ENCODE measurements at regions not wholly inside any gene's neighbourhood (a gene's known extent, or its start where the extent isn't known, plus 50 kb on each side); places are given as distances from the start of the nearest gene placed in this dataset.
"Not testable (repeated sequence)": the region's sequence is repeated elsewhere in the genome, so short reads cannot be mapped to it uniquely, and the experiment has no call there.

- FAIRE-seq: no peak
These were observed 146.2 kb upstream of the DPH6 start for GRCh38 chr15:35691891-35692867.

GRCh38 chr15:35693286-35693685 lies 147.3 kb upstream of the DPH6 start:
- no peak for DNase-seq (ENCODE audit: insufficient read length, low spot score)
- no peak for FAIRE-seq

More at GRCh38 chr15:35691891-35692867, 146.2 kb upstream of the DPH6 start:
- DNase-seq (ENCODE audit: insufficient read length, low spot score): no peak

- DNase-seq (ENCODE audit: insufficient read length, low spot score): no peak
These were observed 147.9 kb upstream of the DPH6 start for GRCh38 chr15:35693886-35694285.

GRCh38 chr15:35695003-35695402 lies 149.0 kb upstream of the DPH6 start:
- DNase-seq (ENCODE audit: insufficient read length, low spot score): no peak
- FAIRE-seq: no peak

More at GRCh38 chr15:35693886-35694285, 147.9 kb upstream of the DPH6 start:
- no peak for FAIRE-seq

GRCh38 chr15:35696767-35697231 lies 150.8 kb upstream of the DPH6 start:
- DNase-seq (ENCODE audit: insufficient read length, low spot score): no peak
- no peak for FAIRE-seq

- DNase-seq (ENCODE audit: insufficient read length, low spot score) (no peak), FAIRE-seq (no peak)
These were observed 151.8 kb upstream of the DPH6 start for GRCh38 chr15:35697549-35698299.

GRCh38 chr15:35698331-35698730 lies 152.4 kb upstream of the DPH6 start:
- DNase-seq (ENCODE audit: insufficient read length, low spot score) (no peak), FAIRE-seq (no peak)

- FAIRE-seq: no peak
These were observed 153.1 kb upstream of the DPH6 start for GRCh38 chr15:35698966-35699575.

GRCh38 chr15:35700091-35700593 lies 154.2 kb upstream of the DPH6 start:
- not testable (repeated sequence) for FAIRE-seq; DNase-seq (ENCODE audit: insufficient read length, low spot score)

More at GRCh38 chr15:35698966-35699575, 153.1 kb upstream of the DPH6 start:
- no peak for DNase-seq (ENCODE audit: insufficient read length, low spot score)

- FAIRE-seq (no peak), DNase-seq (ENCODE audit: insufficient read length, low spot score) (no peak)
These were observed 155.6 kb upstream of the DPH6 start for GRCh38 chr15:35701402-35702046.

- no peak for DNase-seq (ENCODE audit: insufficient read length, low spot score)
- no peak for FAIRE-seq
These were observed 157.1 kb upstream of the DPH6 start for GRCh38 chr15:35702946-35703495.

GRCh38 chr15:35705030-35705883 lies 159.3 kb upstream of the DPH6 start:
- FAIRE-seq (no peak), DNase-seq (ENCODE audit: insufficient read length, low spot score) (no peak)

- FAIRE-seq: no peak
- DNase-seq (ENCODE audit: insufficient read length, low spot score): no peak
These were observed 160.1 kb upstream of the DPH6 start for GRCh38 chr15:35705884-35706585.

GRCh38 chr15:35712956-35713355 lies 167.0 kb upstream of the DPH6 start:
- FAIRE-seq (no peak), DNase-seq (ENCODE audit: insufficient read length, low spot score) (no peak)

- FAIRE-seq (no peak), DNase-seq (ENCODE audit: insufficient read length, low spot score) (no peak)
These were observed 167.8 kb upstream of the DPH6 start for GRCh38 chr15:35713733-35714132.

- FAIRE-seq (no peak), DNase-seq (ENCODE audit: insufficient read length, low spot score) (no peak)
These were observed 171.8 kb upstream of the DPH6 start for GRCh38 chr15:35717721-35718120.

- no peak for FAIRE-seq
- no peak for DNase-seq (ENCODE audit: insufficient read length, low spot score)
These were observed 174.1 kb upstream of the DPH6 start for GRCh38 chr15:35720019-35720418.

GRCh38 chr15:35720984-35721383 lies 175.0 kb upstream of the DPH6 start:
- no peak for FAIRE-seq
- no peak for DNase-seq (ENCODE audit: insufficient read length, low spot score)

All from GM19239 (cell line).